IgD-negative memory B cell (primary cell): ENCODE measurements at regions not wholly inside any gene's neighbourhood (a gene's known extent, or its start where the extent isn't known, plus 50 kb on each side); places are given as distances from the start of the nearest gene placed in this dataset.

Source experiments
- H3K27ac Mint-ChIP-seq, 3 donors: one replicate each; pipeline ENCODE4 v1.8.0; 2020 to 2022; ENCODE audit warnings: mild to moderate bottlenecking in 3 of 3, mixed read lengths in 3 of 3, moderate library complexity in 1 of 3
- H3K27me3 Mint-ChIP-seq: one replicate; pipeline ENCODE4 v1.8.0; 2021; ENCODE audit warnings: mixed read lengths
- H3K36me3 Mint-ChIP-seq: one replicate; pipeline ENCODE4 v1.8.0; 2020; ENCODE audit warnings: mild to moderate bottlenecking, mixed read lengths
- H3K4me1 Mint-ChIP-seq, 3 donors: one replicate each; pipeline ENCODE4 v1.8.0; 2020 to 2022; ENCODE audit warnings: mixed read lengths in 3 of 3, mild to moderate bottlenecking in 1 of 3
- H3K4me3 Mint-ChIP-seq, 4 donors: one replicate each; pipeline ENCODE4 v1.8.0; 2020 to 2022; ENCODE audit warnings: mild to moderate bottlenecking in 4 of 4, mixed read lengths in 4 of 4, moderate library complexity in 3 of 4
- H3K9me3 Mint-ChIP-seq, 3 donors: one replicate each; pipeline ENCODE4 v1.8.0; 2020 to 2021; ENCODE audit warnings: mixed read lengths in 3 of 3, mild to moderate bottlenecking in 1 of 3

DNA sequence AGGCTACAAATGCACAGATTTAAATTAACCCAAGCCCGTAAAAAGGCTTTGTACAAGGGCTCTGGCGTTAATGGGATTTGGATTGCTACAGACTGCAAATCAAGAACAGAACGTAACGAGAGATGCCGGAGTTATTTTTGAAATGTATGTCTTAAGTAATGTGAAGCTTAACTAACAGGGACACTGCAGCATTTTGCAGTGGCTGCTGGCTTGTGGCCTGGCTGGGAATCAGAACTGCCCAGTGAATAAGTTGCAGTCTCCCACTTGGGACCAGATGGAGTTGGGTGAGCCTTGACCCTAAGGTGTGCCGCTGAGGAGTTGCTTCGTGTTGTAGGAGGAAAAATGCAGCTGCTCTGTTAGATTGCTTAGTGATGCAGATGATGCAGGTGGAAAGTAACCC lies 318.4 kb downstream of the DHX15 start:
- Mint-ChIP-seq H3K27me3 (peaks cover 4% of the 10 kb centered on the region), H3K36me3 (no peaks in the 10 kb centered on the region), H3K4me3 (no peak overlapping the region), H3K27ac (no peak overlapping the region), H3K9me3 (peaks cover 0 to 6% (median 1%) of the 10 kb centered on the region in 3 donors), H3K4me1 (peaks cover 0 to 2% (median 0%) of the 10 kb centered on the region in 3 donors)

GRCh38 chr4:24262616-24263015 lies 321.7 kb downstream of the DHX15 start:
- H3K4me3 Mint-ChIP-seq = no peak overlapping the region
- H3K27me3 Mint-ChIP-seq = peaks cover 3% of the 10 kb centered on the region
- H3K27ac Mint-ChIP-seq = no peak overlapping the region
- peaks cover 0 to 2% (median 0%) of the 10 kb centered on the region in 3 donors for H3K4me1 Mint-ChIP-seq
- peaks cover 0 to 9% (median 2%) of the 10 kb centered on the region in 3 donors for H3K9me3 Mint-ChIP-seq
- H3K36me3 Mint-ChIP-seq = no peaks in the 10 kb centered on the region

- Mint-ChIP-seq H3K27ac (no peak overlapping the region), H3K4me3 (no peak overlapping the region), H3K36me3 (no peaks in the 10 kb centered on the region), H3K27me3 (peaks cover 3% of the 10 kb centered on the region), H3K4me1 (peaks cover 0 to 2% (median 0%) of the 10 kb centered on the region in 3 donors), H3K9me3 (peaks cover 0 to 9% (median 2%) of the 10 kb centered on the region in 3 donors)
Measured at GRCh38 chr4:24262084-24262483, 322.3 kb downstream of the DHX15 start.

DNA sequence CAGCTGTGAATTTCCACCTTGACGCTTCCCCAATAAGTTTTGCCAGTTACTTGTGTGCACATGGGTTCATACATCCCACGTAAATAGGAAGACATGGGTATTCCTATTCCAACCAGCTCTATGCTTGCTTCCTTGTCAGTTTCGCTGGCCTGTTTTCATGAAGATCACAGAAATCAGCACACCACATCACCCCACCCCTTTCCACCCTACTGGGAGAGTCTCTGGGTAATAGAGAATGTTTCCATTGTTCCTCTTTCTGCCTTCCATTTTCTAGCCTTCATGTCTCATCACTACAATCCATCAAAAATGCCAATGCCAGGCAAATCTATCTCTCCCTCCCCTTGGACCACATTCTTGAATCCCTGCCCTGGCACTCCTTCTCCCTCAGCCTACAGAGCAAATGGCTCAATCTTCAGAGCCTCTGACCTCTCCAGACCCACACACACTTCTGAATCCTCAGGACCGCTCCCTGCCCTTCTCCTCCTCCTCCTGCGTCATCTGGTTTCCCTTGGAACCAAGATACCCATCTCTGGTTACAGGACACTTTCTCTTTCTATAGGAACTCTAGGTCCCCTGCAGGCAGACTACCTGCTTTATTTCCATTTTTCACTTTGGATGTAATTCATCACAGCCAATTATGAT lies 323.3 kb downstream of the DHX15 start:
- Mint-ChIP-seq H3K27me3 (peaks cover 3% of the 10 kb centered on the region), H3K9me3 (peaks cover 2 to 9% (median 3%) of the 10 kb centered on the region in 3 donors), H3K4me3 (no peak overlapping the region), H3K4me1 (peaks cover 0 to 2% (median 0%) of the 10 kb centered on the region in 3 donors), H3K36me3 (no peaks in the 10 kb centered on the region), H3K27ac (no peak overlapping the region)

GRCh38 chr4:24260133-24260715 lies 324.1 kb downstream of the DHX15 start:
- no peak overlapping the region for H3K27ac Mint-ChIP-seq
- peaks cover 2 to 9% (median 3%) of the 10 kb centered on the region in 3 donors for H3K9me3 Mint-ChIP-seq
- no peaks in the 10 kb centered on the region for H3K36me3 Mint-ChIP-seq
- no peaks in the 10 kb centered on the region for H3K4me1 Mint-ChIP-seq
- H3K27me3 Mint-ChIP-seq = peaks cover 3% of the 10 kb centered on the region
- H3K4me3 Mint-ChIP-seq = no peak overlapping the region

DNA sequence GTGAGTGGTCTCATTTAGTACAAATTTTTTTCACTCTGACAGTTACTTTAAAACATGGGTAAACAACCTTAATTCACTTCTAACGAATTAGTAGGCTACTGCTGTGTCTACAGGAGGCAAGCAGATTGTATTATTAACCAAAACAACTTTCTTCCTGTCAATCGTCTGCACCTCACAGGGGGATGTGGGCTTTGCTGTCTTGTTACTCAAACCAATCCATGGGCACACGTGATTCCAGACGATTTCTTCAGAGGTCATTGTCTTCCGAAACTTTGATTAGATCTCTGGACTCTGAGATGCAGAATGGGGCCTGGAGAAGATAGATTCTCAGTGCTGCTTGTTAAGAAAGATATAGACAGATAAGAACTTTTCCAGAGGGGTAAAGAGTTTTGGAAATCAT lies 327.8 kb downstream of the DHX15 start:
- Mint-ChIP-seq H3K4me1 (no peaks in the 10 kb centered on the region), H3K4me3 (no peak overlapping the region), H3K9me3 (peaks cover 2 to 4% (median 3%) of the 10 kb centered on the region in 3 donors), H3K36me3 (no peaks in the 10 kb centered on the region), H3K27me3 (peaks cover under 1% of the 10 kb centered on the region), H3K27ac (no peak overlapping the region)

GRCh38 chr4:24256066-24256465 lies 328.3 kb downstream of the DHX15 start:
- Mint-ChIP-seq H3K9me3 (peaks cover under 1 to 3% (median 3%) of the 10 kb centered on the region in 3 donors), H3K4me3 (no peak overlapping the region), H3K36me3 (no peaks in the 10 kb centered on the region), H3K27ac (no peak overlapping the region), H3K27me3 (no peaks in the 10 kb centered on the region), H3K4me1 (no peaks in the 10 kb centered on the region)

GRCh38 chr4:24252121-24252520 lies 332.2 kb downstream of the DHX15 start:
- Mint-ChIP-seq H3K27me3 (no peaks in the 10 kb centered on the region), H3K4me3 (no peak overlapping the region), H3K36me3 (no peaks in the 10 kb centered on the region), H3K9me3 (peaks cover 0 to 7% (median 2%) of the 10 kb centered on the region in 3 donors), H3K4me1 (no peaks in the 10 kb centered on the region), H3K27ac (no peak overlapping the region)

DNA sequence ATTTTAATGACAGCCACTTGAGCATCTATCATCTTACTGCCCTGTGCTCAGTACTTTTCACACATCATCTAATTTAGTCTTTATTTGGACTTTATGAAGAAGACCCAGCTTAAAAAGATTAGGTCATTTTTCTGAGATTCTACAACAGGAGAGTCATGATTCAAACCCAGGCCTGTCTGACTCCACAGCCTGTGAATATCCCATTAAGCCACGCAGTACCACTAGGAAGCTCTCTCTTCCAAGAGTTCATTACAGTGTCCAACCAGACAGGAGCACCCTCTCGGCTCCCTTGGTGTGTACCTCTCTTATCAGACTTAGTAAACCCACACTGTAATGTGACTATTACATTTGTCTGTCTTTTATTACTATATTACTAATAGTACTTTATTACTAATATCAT lies 332.8 kb downstream of the DHX15 start:
- Mint-ChIP-seq H3K4me3 (no peak overlapping the region), H3K4me1 (no peaks in the 10 kb centered on the region), H3K27me3 (no peaks in the 10 kb centered on the region), H3K36me3 (no peaks in the 10 kb centered on the region), H3K27ac (no peak overlapping the region), H3K9me3 (peaks cover 0 to 5% (median 2%) of the 10 kb centered on the region in 3 donors)

GRCh38 chr4:24249972-24250371 lies 334.4 kb downstream of the DHX15 start:
- Mint-ChIP-seq H3K36me3 (no peaks in the 10 kb centered on the region), H3K27ac (no peak overlapping the region), H3K4me1 (no peaks in the 10 kb centered on the region), H3K27me3 (no peaks in the 10 kb centered on the region), H3K4me3 (no peak overlapping the region), H3K9me3 (peaks cover 0 to 4% (median 2%) of the 10 kb centered on the region in 3 donors)

GRCh38 chr4:24248674-24249630 lies 335.4 kb downstream of the DHX15 start:
- Mint-ChIP-seq H3K4me3 (no peak overlapping the region), H3K9me3 (peaks cover 0 to 4% (median 2%) of the 10 kb centered on the region in 3 donors), H3K27ac (no peak overlapping the region), H3K36me3 (no peaks in the 10 kb centered on the region), H3K4me1 (no peaks in the 10 kb centered on the region), H3K27me3 (peaks cover 1% of the 10 kb centered on the region)

DNA sequence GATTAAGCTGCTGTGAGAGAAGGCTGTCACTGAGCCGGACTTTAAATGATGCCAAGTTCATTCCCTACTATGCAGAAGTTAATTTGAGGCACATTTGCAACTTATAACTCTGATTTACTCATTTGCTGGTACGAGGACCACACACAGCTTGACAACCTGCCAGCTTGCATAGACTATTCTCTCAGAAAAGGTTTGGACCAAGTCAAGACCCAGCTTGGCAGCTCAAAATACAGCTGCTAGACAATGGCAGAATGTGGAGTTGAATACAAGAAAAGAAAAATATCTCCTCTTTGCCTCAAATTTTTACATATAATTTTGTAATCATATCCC lies 338.9 kb downstream of the DHX15 start:
- H3K27ac Mint-ChIP-seq = no peak overlapping the region
- no peaks in the 10 kb centered on the region for H3K4me1 Mint-ChIP-seq
- H3K9me3 Mint-ChIP-seq = peaks cover 0 to 4% (median 2%) of the 10 kb centered on the region in 3 donors
- H3K4me3 Mint-ChIP-seq = no peak overlapping the region
- no peaks in the 10 kb centered on the region for H3K36me3 Mint-ChIP-seq
- peaks cover 1% of the 10 kb centered on the region for H3K27me3 Mint-ChIP-seq

GRCh38 chr4:24244663-24245490 lies 339.5 kb downstream of the DHX15 start:
- H3K4me3 Mint-ChIP-seq = no peak overlapping the region
- H3K27me3 Mint-ChIP-seq = peaks cover 1% of the 10 kb centered on the region
- H3K36me3 Mint-ChIP-seq = no peaks in the 10 kb centered on the region
- H3K9me3 Mint-ChIP-seq = peaks cover 0 to 4% (median 2%) of the 10 kb centered on the region in 3 donors
- peak overlapping the region in 1 of 3 donors; percentile 26 for H3K27ac Mint-ChIP-seq
- no peaks in the 10 kb centered on the region for H3K4me1 Mint-ChIP-seq

GRCh38 chr4:24243641-24244040 lies 340.7 kb downstream of the DHX15 start:
- Mint-ChIP-seq H3K4me3 (no peak overlapping the region), H3K36me3 (no peaks in the 10 kb centered on the region), H3K4me1 (no peaks in the 10 kb centered on the region), H3K9me3 (peaks cover 0 to 4% (median 2%) of the 10 kb centered on the region in 3 donors), H3K27me3 (peaks cover 1% of the 10 kb centered on the region), H3K27ac (no peak overlapping the region)
